Limb (tissue), 2 donors: ENCODE measurements at regions not wholly inside any gene's neighbourhood (a gene's known extent, or its start where the extent isn't known, plus 50 kb on each side); places are given as distances from the start of the nearest gene placed in this dataset.
"Not testable (repeated sequence)": the region's sequence is repeated elsewhere in the genome, so short reads cannot be mapped to it uniquely, and the experiment has no call there.

Experiments
- DNase-seq, 2 donors: peaks; one replicate each; pipeline ENCODE4 v3.0.0-alpha.2; 2016; ENCODE audit errors: extremely low spot score in 2 of 2

- peak in 1 of 2 donors; percentile 15 for DNase-seq
These were observed 506.4 kb upstream of the AMELY start for GRCh38 chrY:7417946-7418345.

- no peak for DNase-seq
These were observed 504.9 kb upstream of the AMELY start for GRCh38 chrY:7416406-7416805.

DNA sequence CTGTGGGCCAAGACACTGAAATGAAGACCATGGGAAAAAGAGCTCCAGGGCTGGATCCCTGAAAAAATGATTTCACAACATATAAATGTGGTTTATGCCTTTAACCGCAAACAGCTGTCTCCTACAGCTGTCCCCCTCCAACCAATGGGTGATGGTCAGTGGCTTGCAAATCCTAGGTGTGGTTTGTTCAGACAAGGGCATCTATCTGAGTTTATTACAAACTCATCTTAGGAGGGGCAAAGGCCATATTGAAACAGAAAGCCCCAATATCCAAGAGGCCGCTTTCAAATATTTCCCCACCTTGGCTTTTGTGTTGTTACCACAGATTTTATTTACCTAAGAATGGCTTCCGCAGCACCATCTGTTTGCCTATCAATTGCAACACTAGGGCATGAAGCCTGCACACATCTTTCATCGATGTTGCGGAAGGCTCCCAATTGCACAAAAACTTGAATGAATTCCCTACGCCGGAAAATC lies 503.6 kb upstream of the AMELY start:
- peak in 1 of 2 donors; percentile 30 for DNase-seq

DNA sequence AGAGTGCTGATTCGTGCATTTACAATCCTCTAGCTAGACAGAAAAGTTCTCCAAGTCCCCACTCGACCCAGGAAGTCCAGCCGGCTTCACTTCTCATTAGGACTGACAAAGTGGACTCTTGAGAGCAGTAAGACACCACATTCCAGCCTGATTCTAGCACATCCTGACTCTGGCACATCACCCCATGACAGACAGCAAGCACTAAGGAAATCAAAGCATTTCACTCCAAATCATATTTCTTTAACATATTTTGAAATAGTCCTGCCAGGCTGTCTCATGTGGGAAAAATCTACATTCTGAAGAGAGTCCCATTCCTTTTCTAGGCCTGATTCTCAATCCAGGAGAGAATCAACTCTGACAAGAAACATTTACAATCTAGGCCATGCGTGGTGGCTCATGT lies 478.5 kb upstream of the AMELY start:
- DNase-seq, result no peak

GRCh38 chrY:7382988-7383387 lies 471.4 kb upstream of the AMELY start:
- DNase-seq, result no peak

GRCh38 chrY:7377091-7377490 lies 465.5 kb upstream of the AMELY start:
- no peak for DNase-seq

GRCh38 chrY:7374485-7374884 lies 462.9 kb upstream of the AMELY start:
- DNase-seq, result not testable (repeated sequence)

DNA sequence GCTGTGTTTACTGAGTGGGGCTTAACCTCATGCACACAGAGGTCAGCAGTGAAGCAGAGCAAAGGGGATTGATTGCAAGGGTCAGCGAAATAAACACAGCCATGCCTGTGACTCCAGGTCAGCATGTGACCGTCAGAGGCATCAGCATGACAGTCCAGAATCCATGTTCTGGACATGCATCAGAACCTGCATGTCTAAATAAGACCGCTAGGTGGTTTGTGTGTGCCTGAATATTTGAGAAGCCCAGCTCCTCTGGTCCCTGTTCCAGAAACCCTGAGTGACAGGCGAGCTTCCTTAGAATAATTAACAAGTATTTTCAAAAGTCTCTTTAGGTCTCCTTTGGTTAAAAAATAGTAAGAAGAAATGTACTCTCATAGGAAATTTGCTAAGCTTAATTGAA lies 460.4 kb upstream of the AMELY start:
- DNase-seq, result not testable (repeated sequence)

- not testable (repeated sequence) for DNase-seq
These were observed 459.5 kb upstream of the AMELY start for GRCh38 chrY:7371026-7371425.

- no peak for DNase-seq
These were observed 448.0 kb upstream of the AMELY start for GRCh38 chrY:7359520-7359919.

DNA sequence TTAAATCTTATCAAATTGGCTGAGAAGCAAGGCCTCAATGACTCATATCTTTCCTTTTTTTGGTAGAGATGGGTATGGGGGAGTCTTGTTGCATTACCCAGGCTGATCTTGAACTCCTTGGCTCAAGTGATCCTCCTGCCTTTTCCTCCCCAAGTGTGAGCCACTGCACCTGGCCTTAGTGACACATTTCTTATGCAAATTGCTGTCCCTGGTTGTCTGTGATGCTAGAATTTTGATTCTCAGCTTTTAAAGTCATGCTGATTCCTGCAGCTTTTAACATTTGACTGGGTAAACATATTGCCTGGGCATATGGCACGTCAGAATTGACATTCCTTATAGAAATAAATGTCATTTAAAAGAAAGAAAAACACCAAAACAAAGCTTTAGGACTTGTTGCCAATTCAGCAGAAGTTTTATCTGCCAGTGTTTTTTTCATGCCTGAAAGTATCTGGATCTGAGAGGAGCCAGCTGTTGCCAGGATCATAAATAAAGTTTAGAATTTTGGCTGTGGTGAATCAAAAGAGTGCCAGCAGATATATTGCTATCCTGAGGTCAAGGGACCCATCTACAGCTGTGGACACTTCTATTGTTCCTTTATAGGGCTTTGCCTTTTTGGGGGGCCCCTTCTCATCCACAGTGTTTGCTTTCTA lies 446.7 kb upstream of the AMELY start:
- peak in 1 of 2 donors; percentile 7 for DNase-seq

DNA sequence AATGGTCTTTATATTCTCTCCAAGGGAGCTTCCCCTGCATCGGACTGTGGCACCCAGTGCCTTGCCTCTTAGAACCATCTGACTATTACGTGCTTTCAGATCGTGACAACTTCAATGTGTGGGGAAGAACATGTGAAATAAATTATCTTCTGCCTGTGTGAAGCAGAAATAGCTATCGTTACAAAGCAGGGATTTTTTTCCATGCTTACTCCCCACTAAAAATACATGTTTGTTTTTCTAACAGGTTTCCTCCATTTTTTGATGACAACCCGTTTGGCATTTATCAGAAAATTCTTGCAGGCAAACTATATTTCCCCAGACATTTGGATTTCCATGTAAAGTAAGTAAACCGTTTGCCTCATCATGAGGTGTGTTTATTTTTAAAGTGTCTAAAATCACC lies 444.3 kb upstream of the AMELY start:
- DNase-seq, result not testable (repeated sequence)

DNA sequence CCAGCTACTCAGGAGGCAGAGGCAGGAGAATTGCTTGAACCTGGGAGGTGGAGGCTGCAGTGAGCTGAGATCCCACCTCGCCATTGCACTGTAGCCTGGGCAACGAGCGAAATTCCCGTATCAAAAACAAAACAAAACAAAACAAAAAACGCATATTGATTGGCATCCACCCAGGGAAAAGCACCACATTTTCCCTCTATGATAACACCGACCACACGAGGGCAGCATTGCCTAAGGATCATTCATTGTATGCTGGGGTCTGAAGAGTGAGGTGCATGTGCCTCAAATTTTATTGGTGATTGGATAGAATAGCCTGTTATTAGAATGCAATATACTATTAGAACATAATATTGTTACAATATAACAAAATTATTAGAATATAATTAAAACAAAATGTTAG lies 433.1 kb upstream of the AMELY start:
- peak in 1 of 2 donors; percentile 68 for DNase-seq

DNA sequence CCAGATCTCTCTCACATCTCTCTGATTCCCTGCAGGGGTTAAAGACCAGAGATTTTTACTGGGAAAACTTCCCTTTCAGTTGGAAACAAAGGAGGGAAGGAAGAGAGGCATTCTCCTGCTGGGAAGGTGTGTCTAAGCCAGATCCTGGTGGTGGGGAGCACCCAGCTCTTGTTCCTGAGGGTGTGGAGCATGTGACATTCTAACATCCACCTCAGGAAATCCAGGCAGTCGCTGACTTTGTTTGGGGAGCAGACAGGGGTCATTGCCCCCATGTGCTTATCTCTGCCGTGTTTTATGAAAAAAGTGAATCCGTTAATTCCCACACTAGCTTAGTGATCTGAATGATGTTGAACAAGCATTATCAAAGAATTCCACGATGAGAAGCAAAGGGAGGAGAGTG lies 431.7 kb upstream of the AMELY start:
- no peak for DNase-seq

- DNase-seq, result not testable (repeated sequence)
These were observed 431.2 kb upstream of the AMELY start for GRCh38 chrY:7342732-7343131.

- no peak for DNase-seq
These were observed 428.0 kb upstream of the AMELY start for GRCh38 chrY:7339391-7340087.

- DNase-seq, result no peak
These were observed 424.7 kb upstream of the AMELY start for GRCh38 chrY:7336023-7336873.

GRCh38 chrY:7334449-7334848 lies 422.9 kb upstream of the AMELY start:
- no peak for DNase-seq

DNA sequence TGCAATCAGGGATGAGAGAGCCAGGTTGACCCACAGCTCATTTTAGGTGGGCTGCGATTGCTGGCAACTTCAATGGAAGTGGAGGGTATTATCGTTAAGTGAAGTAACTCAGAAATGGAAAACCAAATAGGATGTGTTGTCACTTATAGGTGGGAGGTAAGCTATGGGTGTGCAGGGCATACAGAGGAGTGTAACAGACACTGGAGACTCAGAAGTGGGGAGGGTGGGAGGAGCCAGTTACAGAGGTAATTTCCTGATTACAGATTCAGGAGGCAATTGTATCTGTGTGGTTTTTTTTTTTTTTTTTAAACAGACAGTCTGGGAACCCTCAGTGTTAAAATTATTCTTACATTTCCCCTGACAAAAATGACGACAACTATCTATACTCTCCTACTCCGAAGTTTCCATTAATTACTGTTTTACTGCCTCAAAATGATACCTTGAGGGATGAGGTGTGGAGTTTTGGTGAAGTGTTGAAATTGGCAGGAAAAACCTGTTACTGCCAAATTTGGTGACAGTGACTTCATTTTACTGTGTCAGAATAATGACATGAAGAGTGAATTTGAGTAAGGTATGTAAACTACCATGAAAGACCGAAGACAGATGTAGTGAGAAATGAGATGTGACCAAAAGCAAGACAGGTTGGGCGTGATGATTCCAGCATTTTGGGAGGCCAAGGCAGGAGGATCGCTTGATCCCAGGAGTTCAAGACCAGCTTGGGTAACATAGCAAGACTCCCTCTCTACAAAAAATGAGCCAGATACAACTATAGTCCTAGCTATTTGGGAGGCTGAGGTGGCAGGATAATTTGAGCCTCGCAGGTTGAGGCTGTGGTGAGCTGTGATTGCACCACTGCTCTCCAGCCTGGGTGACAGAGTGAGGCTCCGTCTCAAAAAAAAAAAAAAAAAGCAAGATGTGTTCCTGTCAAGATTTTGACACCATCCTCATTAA lies 415.0 kb upstream of the AMELY start:
- no peak for DNase-seq

GRCh38 chrY:7325531-7325930 lies 414.0 kb upstream of the AMELY start:
- DNase-seq, result no peak

DNA sequence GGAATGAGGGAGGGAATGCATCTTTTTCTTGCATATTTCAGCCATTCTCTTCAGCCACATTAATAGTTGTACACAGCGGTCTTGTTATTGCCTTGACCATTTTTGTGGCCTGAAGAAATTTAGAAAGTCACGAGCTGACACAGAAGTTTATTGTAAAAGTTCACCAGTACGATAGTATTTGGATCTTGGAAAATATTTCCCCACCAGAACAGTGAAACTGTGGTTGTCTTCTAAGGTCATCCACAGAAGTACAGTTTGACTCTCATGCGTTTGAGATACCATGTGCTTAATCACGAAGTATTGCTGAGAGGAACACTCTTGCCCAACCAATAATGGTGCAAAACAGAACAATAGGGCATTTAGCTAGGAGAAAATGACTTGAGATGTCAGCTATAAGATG lies 409.2 kb upstream of the AMELY start:
- DNase-seq, result no peak
